ENCODE measurements at regions not wholly inside any gene's neighbourhood (a gene's known extent, or its start where the extent isn't known, plus 50 kb on each side); places are given as distances from the start of the nearest gene placed in this dataset.

GRCh38 chr2:100670232-100670631 is 107.4 kb downstream of the PDCL3 start:
- H3K36me3 ChIP-seq: no peaks in the 10 kb centered on the region
- WGBS, 2 donors: 85 to 96% methylated on average over 5 of the region's 5 CpGs
- H3K4me3 ChIP-seq: no peak overlapping the region
- no peaks in the 10 kb centered on the region for H3K4me1 ChIP-seq
- H3K27me3 ChIP-seq: no peaks in the 10 kb centered on the region
- H3K27ac ChIP-seq: no peak overlapping the region
- DNase-seq (ENCODE audit: low spot score in 2 of 2): no peak
- no peak for TF ChIP-seq CTCF (IDR thresholded peaks at IDR 0.05)
- no peak for TF ChIP-seq POLR2A (IDR thresholded peaks at IDR 0.05)
- TF ChIP-seq EP300 (IDR thresholded peaks at IDR 0.05): no peak
- H3K9me3 ChIP-seq: no peaks in the 10 kb centered on the region

GRCh38 chr2:100673115-100673514 is 110.3 kb downstream of the PDCL3 start:
- Histone ChIP-seq H3K4me3 (no peak overlapping the region), H3K36me3 (no peaks in the 10 kb centered on the region), H3K27ac (no peak overlapping the region), H3K9me3 (no peaks in the 10 kb centered on the region), H3K27me3 (no peaks in the 10 kb centered on the region), H3K4me1 (no peaks in the 10 kb centered on the region)
- 89 to 90% methylated on average over 8 of the region's 8 CpGs for WGBS, 2 donors
- no peak for DNase-seq (ENCODE audit: low spot score in 2 of 2)
- no peak for TF ChIP-seq EP300 (IDR thresholded peaks at IDR 0.05)
- no peak for TF ChIP-seq POLR2A (IDR thresholded peaks at IDR 0.05)
- no peak for TF ChIP-seq CTCF (IDR thresholded peaks at IDR 0.05)

GRCh38 chr2:100673691-100674485 is 111.1 kb downstream of the PDCL3 start:
- TF ChIP-seq POLR2A (IDR thresholded peaks at IDR 0.05): no peak
- TF ChIP-seq CTCF (IDR thresholded peaks at IDR 0.05): no peak
- TF ChIP-seq EP300 (IDR thresholded peaks at IDR 0.05): no peak
- H3K4me3 ChIP-seq: no peak overlapping the region
- H3K27ac ChIP-seq: no peak overlapping the region
- 77% methylated on average over 15 of the region's 15 CpGs for WGBS, 2 donors
- H3K9me3 ChIP-seq: no peaks in the 10 kb centered on the region
- no peak for DNase-seq (ENCODE audit: low spot score in 2 of 2)
- no peaks in the 10 kb centered on the region for H3K4me1 ChIP-seq
- H3K27me3 ChIP-seq: no peaks in the 10 kb centered on the region
- H3K36me3 ChIP-seq: no peaks in the 10 kb centered on the region

- Histone ChIP-seq H3K27me3 (no peaks in the 10 kb centered on the region), H3K36me3 (no peaks in the 10 kb centered on the region), H3K9me3 (no peaks in the 10 kb centered on the region), H3K4me3 (no peak overlapping the region), H3K4me1 (no peaks in the 10 kb centered on the region), H3K27ac (no peak overlapping the region)
- no peak for DNase-seq (ENCODE audit: low spot score in 2 of 2)
- WGBS, 2 donors: 42 to 51% methylated on average over 10 of the region's 10 CpGs
- no peak for TF ChIP-seq EP300 (IDR thresholded peaks at IDR 0.05)
- no peak for TF ChIP-seq CTCF (IDR thresholded peaks at IDR 0.05)
- TF ChIP-seq POLR2A (IDR thresholded peaks at IDR 0.05): no peak
Observed at GRCh38 chr2:100674666-100675065, 111.9 kb downstream of the PDCL3 start.

GRCh38 chr2:100675373-100675772 is 112.6 kb downstream of the PDCL3 start:
- Histone ChIP-seq H3K9me3 (no peaks in the 10 kb centered on the region), H3K36me3 (no peaks in the 10 kb centered on the region), H3K4me3 (no peak overlapping the region), H3K27me3 (no peaks in the 10 kb centered on the region), H3K4me1 (no peaks in the 10 kb centered on the region), H3K27ac (no peak overlapping the region)
- no peak for DNase-seq (ENCODE audit: low spot score in 2 of 2)
- 84 to 87% methylated on average over 6 of the region's 6 CpGs for WGBS, 2 donors
- TF ChIP-seq CTCF (IDR thresholded peaks at IDR 0.05): no peak

All from tibial nerve (tissue), 4 donors.